ENCODE measurements at regions not wholly inside any gene's neighbourhood (a gene's known extent, or its start where the extent isn't known, plus 50 kb on each side); places are given as distances from the start of the nearest gene placed in this dataset.
"Not testable (repeated sequence)": the region's sequence is repeated elsewhere in the genome, so short reads cannot be mapped to it uniquely, and the experiment has no call there.

DNA sequence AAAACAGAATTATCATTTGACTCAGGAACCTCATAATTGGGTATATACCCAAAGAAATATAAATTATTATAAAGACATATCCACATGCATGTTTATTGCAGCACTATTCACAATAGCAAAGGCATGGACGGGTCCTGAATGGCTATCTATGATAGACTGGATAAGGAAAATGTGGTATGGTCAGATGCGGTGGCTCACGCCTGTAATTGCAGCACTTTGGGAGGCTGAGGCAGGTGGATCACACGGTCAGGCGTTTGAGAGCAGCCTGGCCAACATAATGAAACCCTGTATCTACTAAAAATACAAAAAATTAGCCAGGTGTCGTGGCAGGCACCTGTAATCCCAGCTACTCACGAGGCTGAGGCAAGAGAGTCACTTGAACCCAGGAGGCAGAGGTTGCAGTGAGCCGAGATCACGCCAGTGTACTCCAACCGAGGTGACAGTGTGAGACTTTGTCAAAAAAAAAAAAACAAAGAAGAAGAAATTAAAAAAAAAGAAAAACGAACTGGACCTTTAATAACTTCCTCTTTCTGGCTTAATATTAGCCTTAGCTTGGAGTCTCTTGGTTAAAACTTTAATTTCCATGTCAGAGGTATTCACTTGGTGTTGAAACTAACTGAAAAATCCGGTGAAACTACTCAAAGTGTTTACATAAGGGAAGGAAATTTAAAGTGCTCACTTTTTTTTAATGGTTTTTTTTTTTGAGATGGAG, 104.4 kb downstream of the ZNF486 start:
- no peaks in the 10 kb centered on the region for H3K27me3 ChIP-seq (ENCODE audit: insufficient read depth, low read length, poor library complexity)
- H4K20me1 ChIP-seq (ENCODE audit: insufficient read depth, low read length), result no peaks in the 10 kb centered on the region
- H3K27ac ChIP-seq (ENCODE audit: low read length), result no peak overlapping the region
- TF ChIP-seq, protein P1, sequence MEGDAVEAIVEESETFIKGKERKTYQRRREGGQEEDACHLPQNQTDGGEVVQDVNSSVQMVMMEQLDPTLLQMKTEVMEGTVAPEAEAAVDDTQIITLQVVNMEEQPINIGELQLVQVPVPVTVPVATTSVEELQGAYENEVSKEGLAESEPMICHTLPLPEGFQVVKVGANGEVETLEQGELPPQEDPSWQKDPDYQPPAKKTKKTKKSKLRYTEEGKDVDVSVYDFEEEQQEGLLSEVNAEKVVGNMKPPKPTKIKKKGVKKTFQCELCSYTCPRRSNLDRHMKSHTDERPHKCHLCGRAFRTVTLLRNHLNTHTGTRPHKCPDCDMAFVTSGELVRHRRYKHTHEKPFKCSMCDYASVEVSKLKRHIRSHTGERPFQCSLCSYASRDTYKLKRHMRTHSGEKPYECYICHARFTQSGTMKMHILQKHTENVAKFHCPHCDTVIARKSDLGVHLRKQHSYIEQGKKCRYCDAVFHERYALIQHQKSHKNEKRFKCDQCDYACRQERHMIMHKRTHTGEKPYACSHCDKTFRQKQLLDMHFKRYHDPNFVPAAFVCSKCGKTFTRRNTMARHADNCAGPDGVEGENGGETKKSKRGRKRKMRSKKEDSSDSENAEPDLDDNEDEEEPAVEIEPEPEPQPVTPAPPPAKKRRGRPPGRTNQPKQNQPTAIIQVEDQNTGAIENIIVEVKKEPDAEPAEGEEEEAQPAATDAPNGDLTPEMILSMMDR (IDR thresholded peaks at IDR 0.05; ENCODE audit: borderline replicate concordance, extremely low read depth, low read length, poor library complexity, severe bottlenecking), result no peak
- TF ChIP-seq EZH2 (IDR thresholded peaks at IDR 0.05; ENCODE audit: borderline replicate concordance, low read depth, low read length, severe bottlenecking), result no peak
- ATAC-seq (ENCODE audit: insufficient read depth, low read depth), result no peak
- no peaks in the 10 kb centered on the region for H3K36me3 ChIP-seq (ENCODE audit: insufficient read depth, low read length)
- no peak for DNase-seq
- H3K9ac ChIP-seq (ENCODE audit: low read depth, low read length), result no peak overlapping the region
- no peak overlapping the region for H3K4me3 ChIP-seq (ENCODE audit: low read depth in 1 of 2, low read length in 2 of 2)
- H3K79me2 ChIP-seq (ENCODE audit: insufficient read depth, low read length), result no peaks in the 10 kb centered on the region
- H2AFZ ChIP-seq (ENCODE audit: low read depth, low read length), result no peak overlapping the region; the same call in 1 of the 2 replicates
- H3K9me3 ChIP-seq (ENCODE audit: insufficient read depth, low read length, severe bottlenecking), result no peaks in the 10 kb centered on the region
- no peaks in the 10 kb centered on the region for H3K4me1 ChIP-seq (ENCODE audit: insufficient read depth, low read length)
- H3K4me2 ChIP-seq (ENCODE audit: insufficient read depth, low read length), result no peak overlapping the region

DNA sequence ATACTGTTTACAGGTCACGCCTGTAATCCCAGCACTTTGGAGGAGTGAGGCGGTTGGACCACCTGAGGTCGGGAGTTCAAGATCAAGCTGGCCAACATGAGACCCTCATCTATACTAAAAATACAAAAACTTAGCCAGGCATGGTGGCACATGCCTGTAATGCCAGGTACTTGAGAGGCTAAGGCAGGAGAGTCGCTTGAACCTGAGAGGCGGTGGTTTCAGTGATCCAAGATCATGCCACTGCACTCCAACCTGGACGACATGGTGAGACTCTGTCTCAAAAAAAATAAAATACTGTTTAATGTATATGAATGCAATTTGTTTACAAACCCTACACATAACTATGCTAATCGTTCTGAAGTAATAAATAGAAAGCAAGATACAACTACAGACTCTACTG, 102.4 kb downstream of the ZNF486 start:
- Histone ChIP-seq H3K4me2 (ENCODE audit: insufficient read depth, low read length) (no peak overlapping the region), H3K27me3 (ENCODE audit: insufficient read depth, low read length, poor library complexity) (no peaks in the 10 kb centered on the region), H3K4me1 (ENCODE audit: insufficient read depth, low read length) (no peaks in the 10 kb centered on the region), H4K20me1 (ENCODE audit: insufficient read depth, low read length) (no peaks in the 10 kb centered on the region), H3K4me3 (ENCODE audit: low read depth in 1 of 2, low read length in 2 of 2) (no peak overlapping the region), H3K9me3 (ENCODE audit: insufficient read depth, low read length, severe bottlenecking) (no peaks in the 10 kb centered on the region), H3K9ac (ENCODE audit: low read depth, low read length) (no peak overlapping the region), H3K79me2 (ENCODE audit: insufficient read depth, low read length) (no peaks in the 10 kb centered on the region), H3K27ac (ENCODE audit: low read length) (no peak overlapping the region), H2AFZ (ENCODE audit: low read depth, low read length) (no peak overlapping the region), H3K36me3 (ENCODE audit: insufficient read depth, low read length) (no peaks in the 10 kb centered on the region)
- TF ChIP-seq EZH2 (IDR thresholded peaks at IDR 0.05; ENCODE audit: borderline replicate concordance, low read depth, low read length, severe bottlenecking), result no peak
- TF ChIP-seq, protein P1 (IDR thresholded peaks at IDR 0.05; ENCODE audit: borderline replicate concordance, extremely low read depth, low read length, poor library complexity, severe bottlenecking), result no peak
- DNase-seq (no peak), ATAC-seq (ENCODE audit: insufficient read depth, low read depth) (no peak)

GRCh38 chr19:20261513-20261912, 94.5 kb downstream of the ZNF486 start:
- DNase-seq, result not testable (repeated sequence)

DNA sequence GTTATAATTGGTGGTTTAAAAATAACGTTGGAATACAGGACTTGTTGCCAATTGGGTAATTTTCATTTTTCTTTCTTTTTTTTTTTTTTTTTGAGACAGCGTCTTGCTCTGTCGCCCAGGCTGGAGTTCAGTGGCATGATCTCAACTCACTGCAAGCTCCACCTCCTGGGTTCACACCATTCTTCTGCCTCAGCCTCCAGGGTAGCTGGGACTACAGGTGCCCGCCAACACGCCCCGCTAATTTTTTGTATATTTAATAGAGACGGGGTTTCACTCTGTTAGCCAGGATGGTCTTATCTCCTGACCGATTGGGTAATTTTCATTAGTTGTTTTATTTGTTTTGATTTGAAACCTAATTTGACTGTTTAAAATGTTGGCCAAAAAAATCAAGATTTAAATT, 93.7 kb downstream of the ZNF486 start:
- H3K79me2 ChIP-seq (ENCODE audit: insufficient read depth, low read length); H3K27ac ChIP-seq (ENCODE audit: low read length); H3K4me1 ChIP-seq (ENCODE audit: insufficient read depth, low read length); H3K4me2 ChIP-seq (ENCODE audit: insufficient read depth, low read length); H2AFZ ChIP-seq (ENCODE audit: low read depth, low read length); H4K20me1 ChIP-seq (ENCODE audit: insufficient read depth, low read length); H3K27me3 ChIP-seq (ENCODE audit: insufficient read depth, low read length, poor library complexity); H3K36me3 ChIP-seq (ENCODE audit: insufficient read depth, low read length); ATAC-seq (ENCODE audit: insufficient read depth, low read depth); DNase-seq; H3K9me3 ChIP-seq (ENCODE audit: insufficient read depth, low read length, severe bottlenecking); H3K4me3 ChIP-seq (ENCODE audit: low read depth in 1 of 2, low read length in 2 of 2); H3K9ac ChIP-seq (ENCODE audit: low read depth, low read length): not testable (repeated sequence)

More at GRCh38 chr19:20261513-20261912, 94.5 kb downstream of the ZNF486 start:
- not testable (repeated sequence) for H3K4me3 ChIP-seq (ENCODE audit: low read depth in 1 of 2, low read length in 2 of 2); H3K9me3 ChIP-seq (ENCODE audit: insufficient read depth, low read length, severe bottlenecking); H4K20me1 ChIP-seq (ENCODE audit: insufficient read depth, low read length); H3K27ac ChIP-seq (ENCODE audit: low read length); ATAC-seq (ENCODE audit: insufficient read depth, low read depth); H3K79me2 ChIP-seq (ENCODE audit: insufficient read depth, low read length); H3K4me1 ChIP-seq (ENCODE audit: insufficient read depth, low read length); H2AFZ ChIP-seq (ENCODE audit: low read depth, low read length); H3K4me2 ChIP-seq (ENCODE audit: insufficient read depth, low read length); H3K9ac ChIP-seq (ENCODE audit: low read depth, low read length); H3K27me3 ChIP-seq (ENCODE audit: insufficient read depth, low read length, poor library complexity); H3K36me3 ChIP-seq (ENCODE audit: insufficient read depth, low read length)

Data from DND-41 (cell line).